ENCODE measurements at regions not wholly inside any gene's neighbourhood (a gene's known extent, or its start where the extent isn't known, plus 50 kb on each side); places are given as distances from the start of the nearest gene placed in this dataset.

DNA sequence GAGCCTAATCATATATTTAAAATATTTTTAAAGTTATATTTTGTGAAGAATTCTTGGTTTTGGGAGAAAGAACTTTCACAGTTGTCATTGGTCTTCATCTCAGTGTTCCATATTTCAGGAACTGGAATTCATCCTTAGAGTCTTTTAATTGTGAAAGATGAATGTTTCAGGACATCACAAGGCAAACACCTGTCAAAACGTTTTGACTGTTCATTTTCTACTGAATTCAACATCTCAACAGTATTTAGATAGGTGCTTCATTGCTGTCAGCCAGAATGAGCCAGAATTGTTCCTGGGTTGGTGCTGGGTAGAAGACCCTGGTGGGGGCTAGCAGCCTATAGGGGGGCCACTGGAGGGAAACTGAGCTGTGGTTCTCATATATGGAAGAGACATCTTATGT, 255.1 kb upstream of the CXCR4 start:
- DNase-seq: no peak
- ATAC-seq (ENCODE audit: insufficient read depth, low read depth): no peak
- Histone ChIP-seq H3K79me2 (ENCODE audit: insufficient read depth, low read length) (no peaks in the 10 kb centered on the region), H3K27ac (ENCODE audit: low read length) (no peak overlapping the region), H3K4me1 (ENCODE audit: insufficient read depth, low read length) (peaks cover 40% of the 10 kb centered on the region), H4K20me1 (ENCODE audit: insufficient read depth, low read length) (no peaks in the 10 kb centered on the region), H3K4me2 (ENCODE audit: insufficient read depth, low read length) (no peak overlapping the region), H3K9ac (ENCODE audit: low read depth, low read length) (no peak overlapping the region), H3K4me3 (ENCODE audit: low read depth in 1 of 2, low read length in 2 of 2) (no peak overlapping the region), H3K36me3 (ENCODE audit: insufficient read depth, low read length) (no peaks in the 10 kb centered on the region), H3K9me3 (ENCODE audit: insufficient read depth, low read length, severe bottlenecking) (no peaks in the 10 kb centered on the region), H2AFZ (ENCODE audit: low read depth, low read length) (no peak overlapping the region), H3K27me3 (ENCODE audit: insufficient read depth, low read length, poor library complexity) (no peaks in the 10 kb centered on the region)
- TF ChIP-seq EZH2 (IDR thresholded peaks at IDR 0.05; ENCODE audit: borderline replicate concordance, low read depth, low read length, severe bottlenecking) (no peak), CTCF (IDR thresholded peaks at IDR 0.05; ENCODE audit: borderline replicate concordance, extremely low read depth, low read length, poor library complexity, severe bottlenecking) (no peak)

GRCh38 chr2:136363900-136364299, 246.0 kb upstream of the CXCR4 start:
- TF ChIP-seq CTCF (IDR thresholded peaks at IDR 0.05; ENCODE audit: borderline replicate concordance, extremely low read depth, low read length, poor library complexity, severe bottlenecking): no peak
- TF ChIP-seq EZH2 (IDR thresholded peaks at IDR 0.05; ENCODE audit: borderline replicate concordance, low read depth, low read length, severe bottlenecking): no peak
- Histone ChIP-seq H2AFZ (ENCODE audit: low read depth, low read length) (no peak overlapping the region), H3K4me2 (ENCODE audit: insufficient read depth, low read length) (no peak overlapping the region), H3K4me3 (ENCODE audit: low read depth in 1 of 2, low read length in 2 of 2) (no peak overlapping the region), H3K27me3 (ENCODE audit: insufficient read depth, low read length, poor library complexity) (no peaks in the 10 kb centered on the region), H3K36me3 (ENCODE audit: insufficient read depth, low read length) (no peaks in the 10 kb centered on the region), H3K9ac (ENCODE audit: low read depth, low read length) (no peak overlapping the region), H3K4me1 (ENCODE audit: insufficient read depth, low read length) (no peaks in the 10 kb centered on the region), H3K9me3 (ENCODE audit: insufficient read depth, low read length, severe bottlenecking) (no peaks in the 10 kb centered on the region), H3K27ac (ENCODE audit: low read length) (no peak overlapping the region), H4K20me1 (ENCODE audit: insufficient read depth, low read length) (no peaks in the 10 kb centered on the region), H3K79me2 (ENCODE audit: insufficient read depth, low read length) (no peaks in the 10 kb centered on the region)
- ATAC-seq (ENCODE audit: insufficient read depth, low read depth): no peak
- no peak for DNase-seq

- H2AFZ ChIP-seq (ENCODE audit: low read depth, low read length): no peak overlapping the region
- H3K36me3 ChIP-seq (ENCODE audit: insufficient read depth, low read length): no peaks in the 10 kb centered on the region
- H3K4me1 ChIP-seq (ENCODE audit: insufficient read depth, low read length): no peaks in the 10 kb centered on the region
- no peaks in the 10 kb centered on the region for H3K27me3 ChIP-seq (ENCODE audit: insufficient read depth, low read length, poor library complexity)
- no peak for TF ChIP-seq CTCF (IDR thresholded peaks at IDR 0.05; ENCODE audit: borderline replicate concordance, extremely low read depth, low read length, poor library complexity, severe bottlenecking)
- no peak for TF ChIP-seq EZH2 (IDR thresholded peaks at IDR 0.05; ENCODE audit: borderline replicate concordance, low read depth, low read length, severe bottlenecking)
- no peak overlapping the region for H3K27ac ChIP-seq (ENCODE audit: low read length)
- no peak overlapping the region for H3K9ac ChIP-seq (ENCODE audit: low read depth, low read length)
- no peaks in the 10 kb centered on the region for H4K20me1 ChIP-seq (ENCODE audit: insufficient read depth, low read length)
- ATAC-seq (ENCODE audit: insufficient read depth, low read depth) (no peak), DNase-seq (no peak)
- H3K79me2 ChIP-seq (ENCODE audit: insufficient read depth, low read length): no peaks in the 10 kb centered on the region
- no peak overlapping the region for H3K4me3 ChIP-seq (ENCODE audit: low read depth in 1 of 2, low read length in 2 of 2)
- no peak overlapping the region for H3K4me2 ChIP-seq (ENCODE audit: insufficient read depth, low read length)
- no peaks in the 10 kb centered on the region for H3K9me3 ChIP-seq (ENCODE audit: insufficient read depth, low read length, severe bottlenecking)
Measured at GRCh38 chr2:136363470-136363869, 245.5 kb upstream of the CXCR4 start.

Data from DND-41 (cell line).